ENCODE measurements at regions not wholly inside any gene's neighbourhood (a gene's known extent, or its start where the extent isn't known, plus 50 kb on each side); places are given as distances from the start of the nearest gene placed in this dataset.

DNA sequence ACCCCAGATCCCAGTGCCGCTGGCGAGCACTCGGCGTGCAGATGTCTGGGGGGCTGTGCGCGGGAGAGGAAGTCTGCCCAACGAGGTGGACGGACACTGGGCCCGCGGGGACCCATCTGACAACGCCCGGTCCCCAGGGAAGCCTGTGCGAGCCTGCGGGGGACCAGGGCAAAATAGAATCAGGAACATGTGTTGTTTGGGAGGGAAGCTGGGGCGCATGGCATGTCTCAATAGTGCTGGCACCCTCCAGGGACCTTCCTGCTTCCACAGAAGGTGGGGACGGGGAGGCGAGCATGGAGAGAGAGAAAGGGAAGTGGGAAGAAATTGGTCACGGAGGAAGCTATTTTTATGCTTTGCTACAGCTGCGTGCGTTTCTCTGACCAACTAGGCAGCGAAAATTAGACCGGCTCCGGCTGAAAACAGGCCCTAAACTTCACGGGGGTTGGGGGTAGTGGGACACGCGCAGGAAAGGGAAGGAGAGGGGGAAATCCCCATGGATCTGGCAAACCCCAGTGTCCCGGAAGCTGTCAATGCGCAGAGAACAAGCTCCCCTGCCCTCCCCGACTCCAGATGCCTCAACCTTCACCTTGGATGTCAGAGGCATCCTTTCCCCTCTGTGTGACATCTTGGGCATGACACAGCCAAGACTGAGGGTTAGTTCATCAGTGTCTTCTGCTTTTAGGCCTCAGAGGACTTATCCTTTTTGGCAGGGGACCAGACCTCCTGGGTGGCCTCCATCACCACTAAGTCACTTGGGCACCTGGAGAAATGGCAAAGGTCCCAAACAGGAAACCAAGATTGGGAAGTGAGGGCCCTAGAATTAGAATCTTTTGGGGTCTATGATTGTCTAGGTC is 169.8 kb upstream of the BCOR start:
- TF ChIP-seq, protein P1, sequence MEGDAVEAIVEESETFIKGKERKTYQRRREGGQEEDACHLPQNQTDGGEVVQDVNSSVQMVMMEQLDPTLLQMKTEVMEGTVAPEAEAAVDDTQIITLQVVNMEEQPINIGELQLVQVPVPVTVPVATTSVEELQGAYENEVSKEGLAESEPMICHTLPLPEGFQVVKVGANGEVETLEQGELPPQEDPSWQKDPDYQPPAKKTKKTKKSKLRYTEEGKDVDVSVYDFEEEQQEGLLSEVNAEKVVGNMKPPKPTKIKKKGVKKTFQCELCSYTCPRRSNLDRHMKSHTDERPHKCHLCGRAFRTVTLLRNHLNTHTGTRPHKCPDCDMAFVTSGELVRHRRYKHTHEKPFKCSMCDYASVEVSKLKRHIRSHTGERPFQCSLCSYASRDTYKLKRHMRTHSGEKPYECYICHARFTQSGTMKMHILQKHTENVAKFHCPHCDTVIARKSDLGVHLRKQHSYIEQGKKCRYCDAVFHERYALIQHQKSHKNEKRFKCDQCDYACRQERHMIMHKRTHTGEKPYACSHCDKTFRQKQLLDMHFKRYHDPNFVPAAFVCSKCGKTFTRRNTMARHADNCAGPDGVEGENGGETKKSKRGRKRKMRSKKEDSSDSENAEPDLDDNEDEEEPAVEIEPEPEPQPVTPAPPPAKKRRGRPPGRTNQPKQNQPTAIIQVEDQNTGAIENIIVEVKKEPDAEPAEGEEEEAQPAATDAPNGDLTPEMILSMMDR (IDR thresholded peaks at IDR 0.05; ENCODE audit: borderline replicate concordance, extremely low read depth, insufficient read depth) = no peak
- Histone ChIP-seq H3K27ac (ENCODE audit: low read depth in 2 of 2, low read length in 2 of 2) (peak overlapping the region in 1 of 2 donors; percentile 32), H3K4me3 (ENCODE audit: low read length in 3 of 3) (peak overlapping the region in 1 of 3 donors; percentile 67), H3K27me3 (ENCODE audit: control insufficient read depth, insufficient read depth, low read length) (peaks cover 4% of the 10 kb centered on the region), H3K36me3 (ENCODE audit: control insufficient read depth in 2 of 3, insufficient read depth in 3 of 3, low read length in 3 of 3) (no peaks in the 10 kb centered on the region), H3K9me3 (ENCODE audit: control insufficient read depth in 2 of 3, insufficient read depth in 1 of 3, low read length in 3 of 3) (no peaks in the 10 kb centered on the region), H3K9ac (ENCODE audit: low read length in 3 of 3) (no peak overlapping the region), H3K4me1 (ENCODE audit: control insufficient read depth in 2 of 3, insufficient read depth in 2 of 3, low read depth in 1 of 3, low read length in 3 of 3) (peaks cover 0 to 10% (median 0%) of the 10 kb centered on the region in 3 donors)
- intact Hi-C loops (cut with DNase I) = no loop called here
- FAIRE-seq (no peak), DNase-seq (peak in 1 of 5 donors; percentile 24)

GRCh38 chrX:40266490-40267333 is 169.0 kb upstream of the BCOR start:
- FAIRE-seq (no peak), DNase-seq (peak; percentile 74 to 85 (median 82))
- H3K4me1 ChIP-seq (ENCODE audit: control insufficient read depth in 2 of 3, insufficient read depth in 2 of 3, low read depth in 1 of 3, low read length in 3 of 3) = peaks cover 0 to 10% (median 0%) of the 10 kb centered on the region in 3 donors
- H3K4me3 ChIP-seq (ENCODE audit: low read length in 3 of 3) = peak overlapping the region; percentile 48 to 67 (median 63)
- peak overlapping the region in 1 of 3 donors; percentile 26 for H3K9ac ChIP-seq (ENCODE audit: low read length in 3 of 3)
- intact Hi-C loops (cut with DNase I) = no loop called here
- H3K36me3 ChIP-seq (ENCODE audit: control insufficient read depth in 2 of 3, insufficient read depth in 3 of 3, low read length in 3 of 3) = no peaks in the 10 kb centered on the region
- TF ChIP-seq, protein P1 (IDR thresholded peaks at IDR 0.05; ENCODE audit: borderline replicate concordance, extremely low read depth, insufficient read depth) = peak; percentile 51
- peaks cover 4% of the 10 kb centered on the region for H3K27me3 ChIP-seq (ENCODE audit: control insufficient read depth, insufficient read depth, low read length)
- H3K27ac ChIP-seq (ENCODE audit: low read depth in 2 of 2, low read length in 2 of 2) = peak overlapping the region in 1 of 2 donors; percentile 32
- H3K9me3 ChIP-seq (ENCODE audit: control insufficient read depth in 2 of 3, insufficient read depth in 1 of 3, low read length in 3 of 3) = no peaks in the 10 kb centered on the region

GRCh38 chrX:40265936-40266335 is 168.2 kb upstream of the BCOR start:
- no peak for FAIRE-seq
- no peak overlapping the region for H3K27ac ChIP-seq (ENCODE audit: low read depth in 2 of 2, low read length in 2 of 2)

More at GRCh38 chrX:40265936-40266335, 168.2 kb upstream of the BCOR start:
- DNase-seq = no peak
- TF ChIP-seq, protein P1 (IDR thresholded peaks at IDR 0.05; ENCODE audit: borderline replicate concordance, extremely low read depth, insufficient read depth) = no peak
- Histone ChIP-seq H3K4me3 (ENCODE audit: low read length in 3 of 3) (no peak overlapping the region), H3K9ac (ENCODE audit: low read length in 3 of 3) (no peak overlapping the region), H3K27me3 (ENCODE audit: control insufficient read depth, insufficient read depth, low read length) (peaks cover 4% of the 10 kb centered on the region), H3K4me1 (ENCODE audit: control insufficient read depth in 2 of 3, insufficient read depth in 2 of 3, low read depth in 1 of 3, low read length in 3 of 3) (peaks cover 0 to 10% (median 0%) of the 10 kb centered on the region in 3 donors), H3K36me3 (ENCODE audit: control insufficient read depth in 2 of 3, insufficient read depth in 3 of 3, low read length in 3 of 3) (no peaks in the 10 kb centered on the region), H3K9me3 (ENCODE audit: control insufficient read depth in 2 of 3, insufficient read depth in 1 of 3, low read length in 3 of 3) (no peaks in the 10 kb centered on the region)
- intact Hi-C loops (cut with DNase I) = no loop called here

Measured in kidney (tissue), 13 donors.